ENCODE measurements at regions not wholly inside any gene's neighbourhood (a gene's known extent, or its start where the extent isn't known, plus 50 kb on each side); places are given as distances from the start of the nearest gene placed in this dataset.

- DNase-seq: no peak
- Histone ChIP-seq H3K27ac (no peak overlapping the region), H3K4me3 (no peak overlapping the region), H3K9me3 (peaks cover 0 to 10% (median 3%) of the 10 kb centered on the region in 4 donors), H3K4me1 (no peaks in the 10 kb centered on the region), H3K27me3 (no peaks in the 10 kb centered on the region), H3K36me3 (no peaks in the 10 kb centered on the region)
- 67 to 83% (median 74%) methylated on average over 5 of the region's 5 CpGs for WGBS, 5 donors
- TF ChIP-seq POLR2A (IDR thresholded peaks at IDR 0.05) (no peak), EP300 (IDR thresholded peaks at IDR 0.05) (no peak), POLR2AphosphoS5 (IDR thresholded peaks at IDR 0.05) (no peak), CTCF (IDR thresholded peaks at IDR 0.05) (no peak)
- intact Hi-C loops (cut with DNase I; ENCODE audit: low total_unique reads): no loop called here
Measured at GRCh38 chr3:192040282-192041043, 579.5 kb downstream of the PYDC2 start.

GRCh38 chr3:192042116-192042515 is 581.2 kb downstream of the PYDC2 start:
- H3K36me3 ChIP-seq: no peaks in the 10 kb centered on the region
- H3K27ac ChIP-seq: no peak overlapping the region
- TF ChIP-seq CTCF (IDR thresholded peaks at IDR 0.05) (no peak), EP300 (IDR thresholded peaks at IDR 0.05) (no peak), POLR2A (IDR thresholded peaks at IDR 0.05) (no peak), POLR2AphosphoS5 (IDR thresholded peaks at IDR 0.05) (no peak)
- H3K4me1 ChIP-seq: no peaks in the 10 kb centered on the region
- 76 to 90% (median 81%) methylated on average over 3 of the region's 3 CpGs for WGBS, 5 donors
- intact Hi-C loops (cut with DNase I; ENCODE audit: low total_unique reads): no loop called here
- no peaks in the 10 kb centered on the region for H3K27me3 ChIP-seq
- peaks cover 0 to 10% (median 3%) of the 10 kb centered on the region in 4 donors for H3K9me3 ChIP-seq
- no peak overlapping the region for H3K4me3 ChIP-seq
- no peak for DNase-seq

GRCh38 chr3:192054881-192055280 is 593.9 kb downstream of the PYDC2 start:
- no peak overlapping the region for H3K4me3 ChIP-seq
- no peaks in the 10 kb centered on the region for H3K27me3 ChIP-seq
- no peaks in the 10 kb centered on the region for H3K4me1 ChIP-seq
- DNase-seq: no peak
- WGBS, 5 donors: 33 to 67% (median 61%) methylated on average over 2 of the region's 2 CpGs
- H3K27ac ChIP-seq: no peak overlapping the region
- TF ChIP-seq POLR2AphosphoS5 (IDR thresholded peaks at IDR 0.05) (no peak), EP300 (IDR thresholded peaks at IDR 0.05) (no peak), POLR2A (IDR thresholded peaks at IDR 0.05) (no peak), CTCF (IDR thresholded peaks at IDR 0.05) (no peak)
- no peaks in the 10 kb centered on the region for H3K36me3 ChIP-seq
- intact Hi-C loops (cut with DNase I; ENCODE audit: low total_unique reads): no loop called here
- no peaks in the 10 kb centered on the region for H3K9me3 ChIP-seq

DNA sequence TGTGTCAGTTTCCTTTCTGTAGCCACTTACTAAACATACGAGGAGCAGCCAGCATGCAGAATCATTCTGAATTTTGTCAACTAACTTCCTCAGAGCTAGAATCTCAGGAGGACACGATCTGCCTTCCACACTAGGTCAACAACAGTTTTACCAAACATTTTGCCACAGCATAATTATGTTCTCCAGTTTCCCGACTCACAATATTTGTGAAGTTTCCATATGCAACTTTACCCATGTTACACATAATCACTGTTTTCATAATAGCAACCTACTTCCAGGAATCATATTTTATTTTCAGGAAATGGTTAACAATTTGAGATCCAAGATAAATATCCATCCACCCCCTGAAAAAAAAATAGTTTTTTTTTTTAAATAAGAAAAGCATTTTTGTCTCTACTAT is 595.0 kb downstream of the PYDC2 start:
- Histone ChIP-seq H3K36me3 (no peaks in the 10 kb centered on the region), H3K27me3 (no peaks in the 10 kb centered on the region), H3K9me3 (no peaks in the 10 kb centered on the region), H3K4me1 (no peaks in the 10 kb centered on the region), H3K4me3 (no peak overlapping the region), H3K27ac (no peak overlapping the region)
- DNase-seq: no peak
- intact Hi-C loops (cut with DNase I; ENCODE audit: low total_unique reads): no loop called here
- no peak for TF ChIP-seq POLR2AphosphoS5 (IDR thresholded peaks at IDR 0.05)
- no peak for TF ChIP-seq CTCF (IDR thresholded peaks at IDR 0.05)
- TF ChIP-seq POLR2A (IDR thresholded peaks at IDR 0.05): no peak
- no peak for TF ChIP-seq EP300 (IDR thresholded peaks at IDR 0.05)
- 35 to 62% (median 52%) methylated on average over 3 of the region's 3 CpGs for WGBS, 5 donors

All from stomach (tissue), 8 donors.